Right hindlimb (tissue), 1 donor: ENCODE measurements at regions not wholly inside any gene's neighbourhood (a gene's known extent, or its start where the extent isn't known, plus 50 kb on each side); places are given as distances from the start of the nearest gene placed in this dataset.

ENCODE experiments used
- DNase-seq: peaks from one replicate; pipeline ENCODE4 v3.0.0-alpha.2; 2018

DNA sequence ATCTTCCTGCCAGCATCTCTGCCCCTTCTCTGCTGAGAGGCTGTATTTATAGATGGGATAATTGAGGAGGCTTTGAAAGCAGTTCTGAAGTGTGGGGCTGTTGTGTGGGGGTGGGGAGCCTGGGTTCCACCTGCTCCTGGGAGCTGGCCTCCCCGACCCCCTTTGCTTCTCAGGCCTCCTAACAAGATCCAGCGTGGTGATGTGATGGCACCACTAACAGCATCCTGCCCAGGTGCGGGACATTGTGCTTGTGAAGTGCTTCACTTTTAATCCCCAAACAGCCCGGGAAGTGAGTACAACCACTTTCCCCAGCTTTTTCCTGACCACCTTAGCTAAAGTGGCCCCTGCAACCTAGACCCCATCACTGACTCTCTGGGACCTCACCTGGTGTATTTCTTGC, 95.1 kb upstream of the NRXN3 start:
- DNase-seq: no peak

DNA sequence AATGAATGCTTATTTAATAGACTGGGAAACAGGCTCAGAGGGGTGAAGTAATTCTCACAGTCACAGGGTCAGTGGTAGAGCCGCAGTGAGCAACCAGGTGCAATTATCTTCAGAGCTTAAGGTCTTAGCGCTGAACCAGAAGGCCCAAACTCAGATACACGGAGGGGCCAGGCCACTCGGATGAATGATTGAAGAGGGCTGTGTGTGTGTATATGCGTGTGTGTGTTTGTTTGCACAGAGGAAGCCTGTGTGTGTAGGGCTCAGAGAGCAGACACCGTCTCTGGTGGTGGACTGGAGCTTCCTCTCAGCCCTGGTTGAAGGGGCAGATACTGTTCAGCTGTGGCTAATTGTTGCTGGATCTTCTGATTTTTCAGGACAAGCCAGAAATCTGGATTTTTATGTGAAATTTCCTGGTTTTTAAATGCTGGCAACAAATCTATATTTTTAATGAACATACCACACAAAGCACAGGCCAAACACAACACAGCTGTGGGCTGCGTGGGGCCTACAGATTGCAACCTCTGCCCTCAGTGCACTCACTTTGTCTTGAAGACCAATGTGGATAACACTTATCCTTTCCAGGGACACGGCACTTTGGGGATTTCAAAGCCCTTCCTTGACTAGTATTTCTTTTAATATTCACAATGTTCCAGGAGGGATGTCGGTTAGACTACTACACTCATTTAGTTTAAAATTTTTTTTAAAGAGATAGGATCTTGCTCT, 94.5 kb upstream of the NRXN3 start:
- DNase-seq: no peak

DNA sequence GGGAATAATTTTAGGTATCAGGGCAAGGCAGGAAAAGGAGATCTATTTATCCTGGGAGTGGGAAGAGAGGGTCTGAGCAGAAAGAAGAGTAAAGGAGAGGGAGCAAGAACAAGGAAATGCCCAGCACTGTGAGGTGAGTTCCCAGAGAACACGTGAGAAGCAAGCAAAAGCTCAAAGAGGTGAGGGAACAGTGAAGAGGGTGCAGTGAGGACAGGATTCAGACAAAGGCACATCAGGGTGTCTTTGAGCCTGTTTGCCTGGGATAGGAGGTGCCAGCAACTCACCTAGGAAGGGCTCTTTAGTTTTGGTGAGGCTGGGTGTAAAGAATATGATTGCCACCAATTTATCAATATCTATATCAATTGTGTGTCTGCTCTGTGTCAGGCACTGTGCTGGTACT, 88.9 kb upstream of the NRXN3 start:
- DNase-seq: no peak

- DNase-seq: no peak
Measured at GRCh38 chr14:78083837-78084236, 86.3 kb upstream of the NRXN3 start.

- DNase-seq: no peak
Measured at GRCh38 chr14:78086342-78086741, 83.8 kb upstream of the NRXN3 start.

- no peak for DNase-seq
Measured at GRCh38 chr14:78088916-78089315, 81.3 kb upstream of the NRXN3 start.

DNA sequence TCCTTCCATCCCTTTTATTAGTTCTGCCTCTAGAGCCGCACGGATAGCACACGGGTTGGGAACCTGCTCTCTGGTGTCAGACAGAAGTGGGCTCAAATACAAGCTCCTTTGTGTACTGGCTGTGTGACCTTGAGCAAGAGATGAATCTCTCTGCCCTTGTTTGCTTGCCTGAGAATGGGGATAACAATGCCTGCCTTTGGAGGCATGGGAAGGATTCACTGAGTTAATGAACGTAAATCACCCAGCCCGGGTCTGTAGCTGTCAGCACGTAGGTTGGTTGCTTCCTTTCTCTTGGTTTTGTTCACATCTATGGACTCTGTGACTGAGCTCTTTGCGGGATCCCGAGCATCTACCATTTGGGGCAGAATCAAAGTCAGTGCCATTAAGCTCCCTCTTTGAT, 79.3 kb upstream of the NRXN3 start:
- DNase-seq: no peak

DNA sequence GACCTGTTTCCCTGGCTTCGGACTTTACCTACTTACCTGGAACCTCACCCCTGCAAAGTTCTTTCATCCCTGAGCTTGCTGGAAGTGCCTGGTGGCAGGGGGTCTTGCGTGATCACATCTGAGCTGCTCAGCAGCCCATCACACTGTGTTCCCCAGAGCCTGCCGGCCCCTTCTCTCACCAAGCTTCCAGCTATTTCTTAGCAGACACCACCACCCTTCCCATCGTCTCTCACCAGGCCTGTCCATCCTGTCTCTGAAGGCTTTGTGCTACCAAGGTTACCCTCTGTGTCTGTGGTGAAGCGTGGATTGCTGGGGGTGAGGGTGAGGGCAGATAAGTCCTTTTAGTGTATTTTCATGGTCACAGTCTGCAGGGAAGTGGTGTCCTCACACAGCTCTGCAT, 78.8 kb upstream of the NRXN3 start:
- DNase-seq: no peak

DNA sequence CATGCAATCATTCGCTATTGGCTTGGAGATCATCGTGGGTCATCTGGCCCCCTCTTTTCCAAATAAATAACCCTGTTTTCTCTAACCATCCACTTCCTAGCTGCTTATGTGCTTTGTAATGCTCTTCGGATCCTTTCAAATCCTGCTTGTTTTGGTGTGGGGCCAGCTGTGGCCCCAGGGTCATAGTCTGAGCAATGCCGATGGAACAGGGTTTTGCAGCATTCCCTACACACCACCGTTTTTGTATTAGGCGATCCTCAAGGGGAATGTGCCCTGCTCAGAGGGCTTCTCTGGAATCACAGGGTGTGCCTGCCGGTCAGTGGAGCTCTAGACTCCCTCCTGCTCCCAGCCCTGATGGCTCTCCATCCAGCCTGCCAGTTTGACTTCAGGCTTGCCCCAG, 78.1 kb upstream of the NRXN3 start:
- DNase-seq: no peak

DNA sequence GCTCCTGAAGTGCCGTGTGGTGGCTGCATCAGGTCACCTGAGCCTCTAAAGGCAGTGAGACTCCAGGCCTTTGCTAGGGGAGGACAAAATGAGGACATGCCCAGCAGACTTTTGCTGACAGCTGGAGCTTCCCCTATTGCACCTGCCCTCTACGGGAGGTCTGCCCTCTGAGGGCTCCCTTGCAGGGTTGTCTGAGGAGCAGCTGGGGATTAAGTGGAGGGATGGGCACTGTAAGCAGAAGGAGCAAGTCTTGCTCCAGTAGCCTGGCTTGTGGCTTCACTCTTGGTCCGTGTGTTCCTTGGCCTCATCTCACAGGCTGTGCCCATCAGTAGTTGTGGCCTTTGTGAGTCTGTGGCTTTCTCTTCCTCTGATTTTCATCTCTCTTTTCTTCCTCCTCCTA, 66.9 kb upstream of the NRXN3 start:
- no peak for DNase-seq

DNA sequence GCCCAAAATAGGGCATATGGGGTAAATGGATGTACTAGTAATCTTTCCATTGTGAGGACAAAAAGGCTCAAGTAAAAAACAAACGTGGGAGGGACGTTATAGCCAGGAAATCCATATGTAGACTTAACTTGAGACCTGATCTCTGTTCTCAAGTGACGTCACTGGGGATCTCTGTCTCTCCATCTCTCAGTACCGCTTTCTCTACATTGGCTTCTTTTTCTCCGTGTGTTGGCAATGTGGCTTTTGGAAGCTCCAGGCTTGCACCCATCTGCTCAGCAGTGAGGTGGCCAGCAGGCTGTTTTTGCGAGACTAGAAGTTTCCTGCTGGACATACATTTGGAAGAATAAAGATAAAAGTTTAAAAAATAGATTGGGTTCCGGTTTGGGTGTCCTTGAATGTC, 66.0 kb upstream of the NRXN3 start:
- no peak for DNase-seq

- no peak for DNase-seq
Measured at GRCh38 chr14:78104655-78105054, 65.5 kb upstream of the NRXN3 start.

- DNase-seq: no peak
Measured at GRCh38 chr14:78106381-78106780, 63.8 kb upstream of the NRXN3 start.

DNA sequence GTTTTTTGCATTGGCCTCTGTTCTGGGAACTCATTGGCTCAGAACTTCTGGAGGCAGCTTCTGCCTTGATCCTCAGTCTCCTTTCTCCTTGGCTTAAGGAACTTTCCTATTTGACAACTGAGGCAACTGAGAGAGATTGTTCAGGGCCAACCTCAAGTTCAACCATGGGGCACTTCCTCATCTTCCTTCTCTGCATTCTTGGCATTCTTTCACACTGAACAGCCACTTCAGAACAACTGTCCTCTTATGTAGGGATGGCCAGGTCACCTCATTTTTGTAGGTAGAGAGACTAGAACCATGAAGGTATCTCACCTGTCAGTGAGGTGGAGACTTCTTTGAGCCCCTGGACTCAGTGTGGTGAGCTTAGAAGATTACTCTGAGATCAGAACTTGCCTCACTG, 63.0 kb upstream of the NRXN3 start:
- no peak for DNase-seq

GRCh38 chr14:78119440-78119839, 50.7 kb upstream of the NRXN3 start:
- DNase-seq: no peak
